ENCODE measurements at regions not wholly inside any gene's neighbourhood (a gene's known extent, or its start where the extent isn't known, plus 50 kb on each side); places are given as distances from the start of the nearest gene placed in this dataset.
A peak's percentile ranks its signal among the peaks of the same experiment; 100 is the strongest.
"Not testable (repeated sequence)": the region's sequence is repeated elsewhere in the genome, so short reads cannot be mapped to it uniquely, and the experiment has no call there.

DNA sequence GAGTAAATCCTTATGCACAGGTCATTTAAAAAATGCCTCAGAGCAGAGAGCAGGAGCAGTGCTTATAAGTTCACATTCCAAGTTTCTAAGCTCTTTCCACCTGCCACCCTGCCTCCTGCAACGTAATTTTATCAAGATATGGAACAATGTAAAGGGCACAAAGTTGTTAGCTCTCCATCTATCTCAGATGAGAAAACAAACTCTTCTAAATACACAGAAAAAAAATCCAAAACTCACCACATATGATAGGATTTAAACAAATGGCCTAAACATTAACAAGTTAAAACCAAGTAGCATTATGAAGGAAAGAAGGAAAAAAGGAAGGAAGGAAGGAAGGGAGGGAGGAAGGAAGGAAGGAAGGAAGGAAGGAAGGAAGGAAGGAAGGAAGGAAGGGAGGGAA is 1132.8 kb downstream of the GRM8 start:
- no peaks in the 10 kb centered on the region for H3K36me3 ChIP-seq (replicated peaks; ENCODE audit: control insufficient read depth, insufficient read depth, low read length)
- no peak overlapping the region for H3K4me3 ChIP-seq (ENCODE audit: insufficient read depth, low read depth, low read length)
- DNase-seq = no peak
- H3K27me3 ChIP-seq (ENCODE audit: control insufficient read depth, insufficient read depth, low read length) = no peaks in the 10 kb centered on the region

GRCh38 chr7:126103582-126103981 is 1149.2 kb downstream of the GRM8 start:
- Histone ChIP-seq H3K36me3 (replicated peaks; ENCODE audit: control insufficient read depth, insufficient read depth, low read length) (no peaks in the 10 kb centered on the region), H3K27me3 (ENCODE audit: control insufficient read depth, insufficient read depth, low read length) (no peaks in the 10 kb centered on the region), H3K4me3 (ENCODE audit: insufficient read depth, low read depth, low read length) (no peak overlapping the region)
- DNase-seq = no peak

DNA sequence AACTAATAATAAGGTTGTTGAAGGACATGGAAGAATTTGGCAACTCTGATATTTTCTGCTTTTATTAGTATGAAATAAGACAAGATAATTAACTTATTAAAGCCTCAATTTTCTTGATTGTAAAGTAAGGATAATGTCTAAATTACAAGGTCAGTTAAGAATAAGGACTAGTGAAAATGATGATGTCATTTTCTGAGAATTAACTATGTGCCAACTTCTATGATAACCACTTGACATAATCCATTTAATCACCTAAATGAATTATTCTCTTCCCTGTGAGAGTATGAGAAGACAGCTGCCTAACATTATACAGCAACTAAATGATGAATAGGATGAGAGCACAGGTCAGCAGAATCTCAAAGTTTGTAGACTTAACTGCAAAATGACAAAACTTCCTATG is 1153.4 kb upstream of the POT1 start:
- Histone ChIP-seq H3K27me3 (ENCODE audit: control insufficient read depth, insufficient read depth, low read length) (no peaks in the 10 kb centered on the region), H3K36me3 (replicated peaks; ENCODE audit: control insufficient read depth, insufficient read depth, low read length) (no peaks in the 10 kb centered on the region; the same call in 1 of the 2 replicates), H3K4me3 (ENCODE audit: insufficient read depth, low read depth, low read length) (no peak overlapping the region)
- no peak for DNase-seq

DNA sequence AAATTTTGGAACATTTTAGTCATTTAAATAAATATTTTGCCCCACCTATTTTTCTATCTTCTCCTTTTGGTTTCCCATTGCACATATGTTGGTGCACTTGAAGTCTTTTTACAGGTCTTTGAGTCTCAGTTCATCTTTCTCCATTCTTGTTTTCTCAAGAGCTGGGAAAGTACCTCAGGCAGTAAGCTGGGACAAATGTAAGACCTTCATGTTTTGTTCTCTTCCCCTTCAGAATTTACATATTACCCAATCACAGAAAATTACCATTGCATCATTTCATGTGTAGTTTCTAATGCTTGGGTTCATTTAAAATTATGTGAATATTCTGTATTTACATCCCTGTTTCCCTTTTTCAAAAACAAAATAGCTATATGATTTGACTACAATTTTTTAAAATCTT is 1150.0 kb upstream of the POT1 start:
- Histone ChIP-seq H3K4me3 (ENCODE audit: insufficient read depth, low read depth, low read length) (no peak overlapping the region), H3K36me3 (replicated peaks; ENCODE audit: control insufficient read depth, insufficient read depth, low read length) (no peaks in the 10 kb centered on the region; the same call in 1 of the 2 replicates), H3K27me3 (ENCODE audit: control insufficient read depth, insufficient read depth, low read length) (no peaks in the 10 kb centered on the region)
- peak; percentile 1 for DNase-seq

DNA sequence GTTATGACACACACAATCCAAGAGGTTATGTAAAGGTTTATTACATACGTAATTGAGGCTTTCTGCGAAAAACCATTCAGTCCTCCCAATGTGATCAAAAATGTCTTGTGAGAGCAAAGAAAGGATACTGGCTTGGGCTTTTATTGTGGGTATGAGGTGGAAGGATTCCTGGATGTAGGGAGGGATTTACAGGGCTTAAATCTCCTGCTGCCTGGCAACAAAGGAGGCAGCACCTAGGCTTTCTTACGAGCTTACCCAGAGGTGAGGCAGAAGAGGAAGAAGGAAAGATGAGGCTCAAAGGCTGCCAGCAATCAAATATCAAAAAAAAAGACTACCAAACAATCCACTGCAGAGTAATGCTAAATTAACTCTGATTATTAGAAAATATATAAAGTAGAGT is 1149.5 kb upstream of the POT1 start:
- Histone ChIP-seq H3K36me3 (replicated peaks; ENCODE audit: control insufficient read depth, insufficient read depth, low read length) (no peaks in the 10 kb centered on the region), H3K4me3 (ENCODE audit: insufficient read depth, low read depth, low read length) (no peak overlapping the region), H3K27me3 (ENCODE audit: control insufficient read depth, insufficient read depth, low read length) (no peaks in the 10 kb centered on the region)
- peak; percentile 18 for DNase-seq

DNA sequence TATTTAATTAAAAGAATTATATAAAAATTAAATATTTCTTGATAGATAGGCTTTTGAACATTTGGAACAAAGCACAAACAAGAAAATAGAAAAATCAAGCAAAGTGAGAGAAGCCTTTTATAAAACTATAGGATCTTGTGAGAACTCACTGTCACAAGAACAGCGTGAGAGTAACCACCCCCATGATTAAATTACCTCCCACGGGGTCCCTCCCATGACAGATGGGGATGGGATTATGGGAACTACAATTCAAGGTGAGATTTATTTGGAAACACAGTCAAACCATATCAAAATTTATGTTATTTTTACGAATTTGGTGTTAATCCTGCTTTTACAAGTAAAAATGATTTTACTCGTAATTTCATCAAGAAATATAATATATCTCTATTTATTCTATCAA is 1136.1 kb upstream of the POT1 start:
- no peak for DNase-seq
- Histone ChIP-seq H3K4me3 (ENCODE audit: insufficient read depth, low read depth, low read length) (no peak overlapping the region), H3K36me3 (replicated peaks; ENCODE audit: control insufficient read depth, insufficient read depth, low read length) (no peaks in the 10 kb centered on the region), H3K27me3 (ENCODE audit: control insufficient read depth, insufficient read depth, low read length) (no peaks in the 10 kb centered on the region)

GRCh38 chr7:126057979-126058378 is 1128.4 kb upstream of the POT1 start:
- H3K27me3 ChIP-seq (ENCODE audit: control insufficient read depth, insufficient read depth, low read length) = no peaks in the 10 kb centered on the region
- no peak for DNase-seq
- no peak overlapping the region for H3K4me3 ChIP-seq (ENCODE audit: insufficient read depth, low read depth, low read length)
- no peaks in the 10 kb centered on the region for H3K36me3 ChIP-seq (replicated peaks; ENCODE audit: control insufficient read depth, insufficient read depth, low read length)

DNA sequence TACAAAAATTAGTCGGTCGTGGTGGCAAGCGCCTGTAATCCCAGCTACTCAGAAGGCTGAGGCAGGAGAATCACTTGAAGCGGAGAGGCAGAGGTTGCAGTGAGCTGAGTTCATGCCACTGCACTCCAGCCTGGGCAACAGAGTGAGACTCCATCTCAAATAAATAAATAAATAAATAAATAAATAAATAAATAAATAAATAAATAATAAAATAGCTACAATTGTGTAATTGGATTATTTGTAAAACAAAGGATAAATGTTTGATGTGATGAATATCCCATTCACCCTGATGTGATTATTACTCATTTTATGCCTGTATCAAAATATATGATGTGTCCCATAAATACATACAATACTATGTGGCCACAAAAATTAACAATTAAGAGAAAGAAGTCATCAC is 1127.0 kb upstream of the POT1 start:
- H3K36me3 ChIP-seq (replicated peaks; ENCODE audit: control insufficient read depth, insufficient read depth, low read length); H3K4me3 ChIP-seq (ENCODE audit: insufficient read depth, low read depth, low read length); H3K27me3 ChIP-seq (ENCODE audit: control insufficient read depth, insufficient read depth, low read length); DNase-seq: not testable (repeated sequence)

GRCh38 chr7:126052229-126052628 is 1122.6 kb upstream of the POT1 start:
- DNase-seq = no peak
- Histone ChIP-seq H3K36me3 (replicated peaks; ENCODE audit: control insufficient read depth, insufficient read depth, low read length) (no peaks in the 10 kb centered on the region), H3K4me3 (ENCODE audit: insufficient read depth, low read depth, low read length) (no peak overlapping the region), H3K27me3 (ENCODE audit: control insufficient read depth, insufficient read depth, low read length) (no peaks in the 10 kb centered on the region)

GRCh38 chr7:126044662-126045061 is 1115.0 kb upstream of the POT1 start:
- no peak for DNase-seq
- no peak overlapping the region for H3K4me3 ChIP-seq (ENCODE audit: insufficient read depth, low read depth, low read length)
- no peaks in the 10 kb centered on the region for H3K36me3 ChIP-seq (replicated peaks; ENCODE audit: control insufficient read depth, insufficient read depth, low read length)
- no peaks in the 10 kb centered on the region for H3K27me3 ChIP-seq (ENCODE audit: control insufficient read depth, insufficient read depth, low read length)

DNA sequence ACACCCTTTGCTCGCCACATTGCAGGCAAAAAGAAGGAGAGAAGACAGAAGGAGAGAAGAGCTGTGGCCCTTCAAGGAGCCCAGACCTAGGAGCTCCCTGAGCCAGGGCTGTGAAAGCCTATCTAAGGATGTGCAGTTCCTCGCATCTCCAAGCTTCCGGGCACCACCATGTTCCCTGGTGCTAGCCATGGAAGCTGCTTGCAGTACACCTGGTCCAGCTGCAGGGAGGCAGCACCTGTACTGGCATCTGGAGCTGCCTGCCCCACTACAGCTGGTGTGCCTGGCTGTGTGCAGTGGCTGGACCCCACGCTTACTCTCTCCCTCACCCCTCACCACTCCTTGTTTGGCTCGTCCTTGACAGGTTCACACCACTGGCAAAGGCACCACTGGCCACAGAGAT is 1111.8 kb upstream of the POT1 start:
- Histone ChIP-seq H3K4me3 (ENCODE audit: insufficient read depth, low read depth, low read length) (no peak overlapping the region), H3K27me3 (ENCODE audit: control insufficient read depth, insufficient read depth, low read length) (no peaks in the 10 kb centered on the region)
- no peak for DNase-seq

DNA sequence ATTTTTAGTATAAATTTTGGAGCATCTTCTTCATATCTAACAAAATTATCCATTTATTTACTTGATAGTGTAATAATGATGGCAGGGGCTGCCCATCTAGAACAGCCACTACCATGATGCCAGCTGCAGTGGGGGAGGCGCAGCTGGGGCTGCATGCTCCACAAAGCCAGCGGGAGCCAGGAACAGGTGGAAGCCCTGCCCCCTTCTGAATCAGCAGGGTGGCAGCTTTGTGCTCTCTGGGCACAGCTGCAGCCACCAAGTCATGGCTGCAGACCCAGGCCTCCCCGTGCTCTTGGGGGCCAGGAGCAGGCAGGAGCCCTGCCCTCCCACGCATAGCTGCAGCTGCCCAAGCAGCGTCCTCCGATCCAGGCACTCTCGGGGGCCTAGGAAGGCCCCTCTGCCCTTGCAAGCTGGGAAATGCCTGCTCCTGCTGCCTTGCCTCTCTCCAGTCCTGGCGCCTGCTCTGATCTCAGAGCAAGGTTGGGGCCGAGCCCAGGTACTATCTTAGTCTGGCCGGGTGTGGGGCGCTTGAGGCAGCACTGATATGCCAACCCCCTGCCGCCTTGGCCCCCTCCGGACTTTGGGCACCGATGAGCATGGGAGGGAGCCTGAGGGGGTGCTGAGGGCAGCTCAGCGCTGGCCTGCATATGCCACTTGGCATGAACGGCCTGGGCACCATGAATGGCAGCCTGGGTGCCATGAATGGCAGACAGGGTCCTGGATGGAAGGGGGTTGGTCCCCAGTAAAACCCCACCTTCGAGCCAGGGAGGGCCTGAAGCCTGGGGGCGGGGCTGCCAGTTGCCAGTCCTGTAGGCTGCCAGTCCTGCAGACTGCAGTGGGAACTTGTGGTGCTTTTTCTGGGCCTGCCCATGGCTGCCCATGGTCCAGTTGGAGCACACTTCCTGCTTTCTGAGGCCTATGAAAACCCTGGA is 1110.8 kb upstream of the POT1 start:
- Histone ChIP-seq H3K36me3 (replicated peaks; ENCODE audit: control insufficient read depth, insufficient read depth, low read length) (no peaks in the 10 kb centered on the region), H3K27me3 (ENCODE audit: control insufficient read depth, insufficient read depth, low read length) (no peaks in the 10 kb centered on the region), H3K4me3 (ENCODE audit: insufficient read depth, low read depth, low read length) (no peak overlapping the region)
- DNase-seq = peak; percentile 4

More for the DNA sequence above, 1111.8 kb upstream of the POT1 start:
- no peaks in the 10 kb centered on the region for H3K36me3 ChIP-seq (replicated peaks; ENCODE audit: control insufficient read depth, insufficient read depth, low read length)

DNA sequence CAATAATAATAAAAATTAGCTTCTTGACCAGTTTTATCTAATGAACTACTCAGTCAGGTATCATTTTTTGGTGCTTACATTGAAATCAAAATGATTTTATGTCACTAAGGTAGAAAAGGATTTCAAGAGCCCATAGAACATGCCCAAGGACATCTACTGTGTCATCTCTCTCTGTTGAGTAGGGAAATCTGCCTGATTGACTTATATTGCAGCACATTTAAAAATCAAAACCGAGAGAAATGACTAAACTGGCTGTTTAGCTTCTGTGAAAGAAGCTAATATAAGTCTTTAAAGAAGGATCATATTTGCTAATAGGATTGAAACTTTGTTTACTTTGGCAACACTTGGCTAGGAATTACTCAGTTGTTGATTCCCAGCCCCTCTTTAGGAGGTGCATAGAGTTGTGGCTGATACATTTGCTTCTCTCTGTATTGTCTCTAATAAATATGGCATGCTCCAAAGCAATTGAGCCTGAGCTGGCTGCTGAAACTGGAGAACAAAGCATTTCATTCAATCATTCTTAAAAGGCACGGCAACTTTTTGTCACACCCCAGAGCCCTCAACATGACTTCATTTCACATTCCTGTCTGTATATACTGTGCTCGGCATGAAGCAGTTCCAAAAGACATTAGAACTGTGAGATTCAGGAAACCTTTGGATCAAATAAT is 1096.9 kb upstream of the POT1 start:
- Histone ChIP-seq H3K36me3 (replicated peaks; ENCODE audit: control insufficient read depth, insufficient read depth, low read length) (no peaks in the 10 kb centered on the region), H3K4me3 (ENCODE audit: insufficient read depth, low read depth, low read length) (no peak overlapping the region), H3K27me3 (ENCODE audit: control insufficient read depth, insufficient read depth, low read length) (no peaks in the 10 kb centered on the region)
- no peak for DNase-seq

DNA sequence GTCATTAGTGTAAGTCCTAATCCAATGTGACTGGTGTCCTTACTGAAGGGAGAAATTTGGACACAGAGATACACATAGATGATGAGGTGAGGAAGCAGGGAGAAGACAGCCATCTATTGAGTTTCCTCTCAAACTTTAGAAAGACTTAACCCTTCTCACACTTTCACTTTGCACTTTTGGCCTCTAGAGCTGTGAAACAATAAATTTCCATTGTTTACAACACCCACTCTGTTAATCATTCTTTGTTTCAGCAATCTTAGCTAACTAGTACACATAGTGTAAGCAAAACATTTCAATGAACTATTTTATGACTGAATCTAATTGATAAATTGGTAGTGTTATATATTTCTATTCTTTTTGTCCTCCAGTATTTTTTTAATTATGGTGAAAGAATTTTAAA is 1092.8 kb upstream of the POT1 start:
- no peak for DNase-seq

GRCh38 chr7:126016722-126017121 is 1087.1 kb upstream of the POT1 start:
- Histone ChIP-seq H3K27me3 (ENCODE audit: control insufficient read depth, insufficient read depth, low read length) (no peaks in the 10 kb centered on the region), H3K4me3 (ENCODE audit: insufficient read depth, low read depth, low read length) (no peak overlapping the region), H3K36me3 (replicated peaks; ENCODE audit: control insufficient read depth, insufficient read depth, low read length) (no peaks in the 10 kb centered on the region)
- no peak for DNase-seq

More for the DNA sequence above, 1092.8 kb upstream of the POT1 start:
- H3K27me3 ChIP-seq (ENCODE audit: control insufficient read depth, insufficient read depth, low read length) = no peaks in the 10 kb centered on the region
- no peaks in the 10 kb centered on the region for H3K36me3 ChIP-seq (replicated peaks; ENCODE audit: control insufficient read depth, insufficient read depth, low read length)
- no peak overlapping the region for H3K4me3 ChIP-seq (ENCODE audit: insufficient read depth, low read depth, low read length)
